Neuronal stem cell (in vitro differentiated cells): ENCODE measurements at regions not wholly inside any gene's neighbourhood (a gene's known extent, or its start where the extent isn't known, plus 50 kb on each side); places are given as distances from the start of the nearest gene placed in this dataset.
"Not testable (repeated sequence)": the region's sequence is repeated elsewhere in the genome, so short reads cannot be mapped to it uniquely, and the experiment has no call there.

Experiments
- DNase-seq: peaks from one replicate; pipeline ENCODE4 v3.0.0-alpha.2; 2013; ENCODE audit warnings: low spot score
- H2AFZ ChIP-seq: one replicate; pipeline ENCODE4 v1.6.1; 2013; ENCODE audit warnings: mild to moderate bottlenecking, low read length, inconsistent platforms
- H2AK5ac ChIP-seq: 2 replicates; pipeline ENCODE4 v1.6.1; 2013; ENCODE audit warnings: low read depth, mild to moderate bottlenecking, inconsistent platforms, low read length, moderate library complexity, mixed read lengths
- H2BK120ac ChIP-seq: 2 replicates; pipeline ENCODE4 v1.6.1; 2013; ENCODE audit warnings: low read depth, mild to moderate bottlenecking, inconsistent platforms, low read length, moderate library complexity, mixed read lengths
- H2BK12ac ChIP-seq: one replicate; pipeline ENCODE4 v1.6.1; 2013; ENCODE audit warnings: low read length, inconsistent platforms
- H2BK15ac ChIP-seq: 2 replicates; pipeline ENCODE4 v1.6.1; 2013; ENCODE audit warnings: mild to moderate bottlenecking, low read length, inconsistent platforms, mixed read lengths
- H2BK5ac ChIP-seq: one replicate; pipeline ENCODE4 v1.6.1; 2013; ENCODE audit warnings: inconsistent platforms, mild to moderate bottlenecking, low read length, moderate library complexity
- H3K14ac ChIP-seq: one replicate; pipeline ENCODE4 v1.6.1; 2013; ENCODE audit warnings: low read length, inconsistent platforms
- H3K18ac ChIP-seq: 2 replicates; pipeline ENCODE4 v1.6.1; 2013; ENCODE audit warnings: low read length, inconsistent platforms
- H3K23ac ChIP-seq: 2 replicates; pipeline ENCODE4 v1.6.1; 2013; ENCODE audit warnings: low read depth, mild to moderate bottlenecking, mixed read lengths, low read length, inconsistent platforms; ENCODE audit not compliant: poor library complexity
- H3K27ac ChIP-seq: replicated peaks from 3 replicates; pipeline ENCODE4 v1.5.1; 2013; ENCODE audit warnings: low read length, inconsistent platforms
- H3K27me3 ChIP-seq, 3 experiments: 2 replicates each; pipeline ENCODE4 v1.6.1; 2013; ENCODE audit warnings: low read length in 3 of 3, mild to moderate bottlenecking in 2 of 3, inconsistent platforms in 1 of 3, low read depth in 1 of 3, mixed read lengths in 1 of 3, moderate library complexity in 1 of 3; ENCODE audit not compliant: control insufficient read depth in 3 of 3, insufficient read depth in 3 of 3
- H3K36me3 ChIP-seq, 2 donors: replicated peaks in 1 of 2; 2 replicates each; pipeline ENCODE4 v1.6.1; 2013; ENCODE audit warnings: low read length in 2 of 2; ENCODE audit not compliant: control insufficient read depth in 2 of 2, insufficient read depth in 2 of 2
- H3K4ac ChIP-seq: 2 replicates; pipeline ENCODE4 v1.6.1; 2013; ENCODE audit warnings: inconsistent platforms, mild to moderate bottlenecking, low read length, moderate library complexity
- H3K4me1 ChIP-seq, 2 donors: 1 replicate in 1 of 2; 2 replicates in 1 of 2; pipeline ENCODE4 v1.6.1; 2013; ENCODE audit warnings: low read length in 2 of 2, low read depth in 1 of 2; ENCODE audit not compliant: control insufficient read depth in 2 of 2, insufficient read depth in 1 of 2
- H3K4me2 ChIP-seq: one replicate; pipeline ENCODE4 v1.6.1; 2013; ENCODE audit warnings: mild to moderate bottlenecking, low read length, inconsistent platforms; ENCODE audit not compliant: insufficient read depth, poor library complexity, severe bottlenecking
- H3K4me3 ChIP-seq, 2 donors: 2 replicates each; pipeline ENCODE4 v1.5.1; 2013; ENCODE audit warnings: low read length in 2 of 2, mild to moderate bottlenecking in 2 of 2, inconsistent platforms in 1 of 2, moderate library complexity in 1 of 2
- H3K79me1 ChIP-seq: one replicate; pipeline ENCODE4 v1.6.1; 2013; ENCODE audit warnings: low read depth, mild to moderate bottlenecking, inconsistent platforms, low read length, moderate library complexity
- H3K9ac ChIP-seq: one replicate; pipeline ENCODE4 v1.6.1; 2013; ENCODE audit warnings: mild to moderate bottlenecking, low read depth, low read length, inconsistent platforms; ENCODE audit not compliant: poor library complexity
- H3K9me3 ChIP-seq, 2 donors: replicated peaks in 1 of 2; 2 replicates each; pipeline versions ENCODE3 to v1.6.1; 2013; ENCODE audit warnings: low read length in 2 of 2, mild to moderate bottlenecking in 2 of 2, inconsistent platforms in 1 of 2, low read depth in 1 of 2, mixed read lengths in 1 of 2, moderate library complexity in 1 of 2; ENCODE audit not compliant: control insufficient read depth in 2 of 2, insufficient read depth in 1 of 2
- H4K8ac ChIP-seq: one replicate; pipeline ENCODE4 v1.6.1; 2013; ENCODE audit warnings: low read depth, mild to moderate bottlenecking, inconsistent platforms, low read length, moderate library complexity
- H4K91ac ChIP-seq: one replicate; pipeline ENCODE4 v1.6.1; 2013; ENCODE audit warnings: low read length, low read depth, mild to moderate bottlenecking, inconsistent platforms; ENCODE audit not compliant: poor library complexity
- WGBS, 2 donors: extraction: QIAGEN DNeasy Blood & Tissue Kit; methylation state at CpG; one replicate each; pipeline ENCODE4 v1.1.7; 2013; ENCODE audit warnings: missing lambda C conversion rate in 2 of 2, mixed read lengths in 1 of 2; ENCODE audit not compliant: insufficient read length in 2 of 2, insufficient replicate concordance in 1 of 2; ENCODE audit errors: extremely low coverage in 2 of 2; 5-methylcytosine and 5-hydroxymethylcytosine counted together

- H3K14ac ChIP-seq, H3K27ac ChIP-seq, H3K4me2 ChIP-seq, H2BK15ac ChIP-seq, DNase-seq, H2BK120ac ChIP-seq, H3K36me3 ChIP-seq, H3K23ac ChIP-seq, H3K79me1 ChIP-seq, H3K9me3 ChIP-seq, H3K4ac ChIP-seq, H4K91ac ChIP-seq, H2AK5ac ChIP-seq, H4K8ac ChIP-seq, H3K4me1 ChIP-seq, H3K9ac ChIP-seq, H3K27me3 ChIP-seq, H3K4me3 ChIP-seq, H2AFZ ChIP-seq, H2BK12ac ChIP-seq, H2BK5ac ChIP-seq, H3K18ac ChIP-seq: not testable (repeated sequence)
Observed at GRCh38 chr7:76875760-76876159, 156.4 kb downstream of the SPDYE17 start.

- H3K27me3 ChIP-seq, H2BK15ac ChIP-seq, H3K9me3 ChIP-seq, H3K4me1 ChIP-seq, DNase-seq, H3K14ac ChIP-seq, H3K79me1 ChIP-seq, H3K36me3 ChIP-seq, H3K4ac ChIP-seq, H3K9ac ChIP-seq, H2BK5ac ChIP-seq, H3K23ac ChIP-seq, H3K4me2 ChIP-seq, H2BK12ac ChIP-seq, H4K8ac ChIP-seq, H3K18ac ChIP-seq, H2AFZ ChIP-seq, H2AK5ac ChIP-seq, H3K27ac ChIP-seq, H4K91ac ChIP-seq, H2BK120ac ChIP-seq: not testable (repeated sequence)
- peak overlapping the region in 1 of 2 donors; percentile 12 for H3K4me3 ChIP-seq
- no CpG with 5 or more reads among the region's 1 CpG for WGBS, 2 donors
Observed at GRCh38 chr7:76870504-76870808, 161.7 kb downstream of the SPDYE17 start.

GRCh38 chr7:76867364-76867889, 164.7 kb downstream of the SPDYE17 start:
- not testable (repeated sequence) for H3K4me2 ChIP-seq, H4K91ac ChIP-seq, H3K4ac ChIP-seq, H3K23ac ChIP-seq, H3K27me3 ChIP-seq, H3K4me1 ChIP-seq, H3K79me1 ChIP-seq, H3K36me3 ChIP-seq, H2BK5ac ChIP-seq, H3K14ac ChIP-seq, H3K9ac ChIP-seq, H2BK120ac ChIP-seq, H3K18ac ChIP-seq, H3K27ac ChIP-seq, H3K9me3 ChIP-seq, H2AK5ac ChIP-seq, H2BK12ac ChIP-seq, H2AFZ ChIP-seq, H2BK15ac ChIP-seq, DNase-seq, H4K8ac ChIP-seq, H3K4me3 ChIP-seq
- no CpG with 5 or more reads among the region's 4 CpGs for WGBS, 2 donors

GRCh38 chr7:76863150-76863773, 168.9 kb downstream of the SPDYE17 start:
- not testable (repeated sequence) for H3K27ac ChIP-seq, H2BK5ac ChIP-seq, H2AFZ ChIP-seq, H4K8ac ChIP-seq, H2BK12ac ChIP-seq, H3K4me3 ChIP-seq, H3K4ac ChIP-seq, H3K14ac ChIP-seq, H4K91ac ChIP-seq, H3K4me2 ChIP-seq, H3K79me1 ChIP-seq, H2BK120ac ChIP-seq, H3K9me3 ChIP-seq, H3K4me1 ChIP-seq, DNase-seq, H3K23ac ChIP-seq, H3K18ac ChIP-seq, H2AK5ac ChIP-seq, H2BK15ac ChIP-seq, H3K9ac ChIP-seq, H3K27me3 ChIP-seq, H3K36me3 ChIP-seq
- WGBS, 2 donors = no CpG with 5 or more reads among the region's 5 CpGs
